ENCODE measurements at regions not wholly inside any gene's neighbourhood (a gene's known extent, or its start where the extent isn't known, plus 50 kb on each side); places are given as distances from the start of the nearest gene placed in this dataset.

DNA sequence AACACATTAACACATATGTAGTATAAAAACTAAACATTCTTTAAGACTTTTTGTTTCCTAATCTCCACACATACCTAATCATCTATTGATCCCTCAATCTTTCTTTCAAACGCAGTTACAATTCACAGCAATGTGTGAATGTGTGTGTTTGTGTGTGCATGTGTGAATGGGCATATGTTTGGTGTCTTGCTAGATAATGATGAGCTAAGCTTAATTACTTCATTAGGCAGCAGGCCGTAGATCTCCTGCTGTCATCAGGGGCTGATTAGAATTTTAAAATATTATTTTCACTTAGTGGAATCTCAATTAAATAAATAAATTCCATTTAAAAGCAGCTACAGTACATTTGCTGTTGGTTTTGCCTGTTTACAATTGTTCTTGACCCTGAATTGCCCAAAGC is 187.8 kb upstream of the LHX8 start:
- TF ChIP-seq, protein P1, sequence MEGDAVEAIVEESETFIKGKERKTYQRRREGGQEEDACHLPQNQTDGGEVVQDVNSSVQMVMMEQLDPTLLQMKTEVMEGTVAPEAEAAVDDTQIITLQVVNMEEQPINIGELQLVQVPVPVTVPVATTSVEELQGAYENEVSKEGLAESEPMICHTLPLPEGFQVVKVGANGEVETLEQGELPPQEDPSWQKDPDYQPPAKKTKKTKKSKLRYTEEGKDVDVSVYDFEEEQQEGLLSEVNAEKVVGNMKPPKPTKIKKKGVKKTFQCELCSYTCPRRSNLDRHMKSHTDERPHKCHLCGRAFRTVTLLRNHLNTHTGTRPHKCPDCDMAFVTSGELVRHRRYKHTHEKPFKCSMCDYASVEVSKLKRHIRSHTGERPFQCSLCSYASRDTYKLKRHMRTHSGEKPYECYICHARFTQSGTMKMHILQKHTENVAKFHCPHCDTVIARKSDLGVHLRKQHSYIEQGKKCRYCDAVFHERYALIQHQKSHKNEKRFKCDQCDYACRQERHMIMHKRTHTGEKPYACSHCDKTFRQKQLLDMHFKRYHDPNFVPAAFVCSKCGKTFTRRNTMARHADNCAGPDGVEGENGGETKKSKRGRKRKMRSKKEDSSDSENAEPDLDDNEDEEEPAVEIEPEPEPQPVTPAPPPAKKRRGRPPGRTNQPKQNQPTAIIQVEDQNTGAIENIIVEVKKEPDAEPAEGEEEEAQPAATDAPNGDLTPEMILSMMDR (IDR thresholded peaks at IDR 0.05): no peak
- no peak for TF ChIP-seq EZH2 (IDR thresholded peaks at IDR 0.05; ENCODE audit: borderline replicate concordance, insufficient read depth, low read depth, low read length, poor library complexity, severe bottlenecking)

All from B cell (primary cell).